ENCODE measurements at regions not wholly inside any gene's neighbourhood (a gene's known extent, or its start where the extent isn't known, plus 50 kb on each side); places are given as distances from the start of the nearest gene placed in this dataset.
A peak's percentile ranks its signal among the peaks of the same experiment; 100 is the strongest.
"Not testable (repeated sequence)": the region's sequence is repeated elsewhere in the genome, so short reads cannot be mapped to it uniquely, and the experiment has no call there.

- no peak for TF ChIP-seq CTCF (IDR thresholded peaks at IDR 0.05)
These were observed 117.5 kb upstream of the ID4 start for GRCh38 chr6:19719691-19720128.

DNA sequence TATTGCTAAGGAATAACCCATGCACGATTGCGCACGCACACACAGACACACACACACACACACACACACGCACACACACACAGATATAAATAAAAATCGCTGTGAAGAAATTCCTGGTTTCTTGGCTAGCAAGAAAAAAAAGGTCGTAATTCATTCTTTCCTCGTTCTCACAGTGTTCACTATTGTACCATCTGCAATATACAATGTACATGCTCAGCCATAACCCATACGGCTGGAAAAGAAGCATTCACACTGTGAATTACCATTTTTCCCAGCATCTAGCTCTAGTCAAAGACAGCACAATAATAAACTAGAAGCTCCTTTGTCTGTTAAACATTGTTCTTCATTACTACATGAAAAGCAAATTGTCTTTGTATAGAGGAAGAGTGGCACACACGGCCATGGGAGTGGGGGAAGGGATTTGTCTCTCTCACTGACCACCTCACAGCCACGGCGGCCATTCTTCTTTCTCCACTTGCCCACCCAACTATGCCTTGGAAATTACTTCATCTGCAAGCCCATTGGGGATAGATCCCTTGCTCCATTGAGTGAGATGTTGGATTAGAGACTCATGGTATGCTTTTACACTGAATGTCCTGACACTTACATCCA, 115.3 kb upstream of the ID4 start:
- Histone ChIP-seq H3K36me3 (no peaks in the 10 kb centered on the region), H3K9me3 (no peaks in the 10 kb centered on the region), H3K27me3 (no peaks in the 10 kb centered on the region), H3K4me3 (no peak overlapping the region), H3K27ac (no peak overlapping the region), H3K4me1 (no peaks in the 10 kb centered on the region)
- intact Hi-C loops (cut with DNase I), result no loop called here
- no peak for TF ChIP-seq CTCF (IDR thresholded peaks at IDR 0.05)
- FAIRE-seq (no peak), DNase-seq (no peak), ATAC-seq (no peak)
- 70 to 88% methylated on average over 11 of the region's 11 CpGs for WGBS, 2 donors

More at GRCh38 chr6:19719691-19720128, 117.5 kb upstream of the ID4 start:
- H3K27me3 ChIP-seq, result no peaks in the 10 kb centered on the region
- 6% methylated on average over 11 of the region's 11 CpGs for WGBS, 2 donors
- peak in 3 of 4 donors; percentile 44 to 61 (median 53) for ATAC-seq
- H3K4me3 ChIP-seq, result no peak overlapping the region
- H3K4me1 ChIP-seq, result no peaks in the 10 kb centered on the region
- FAIRE-seq, result no peak
- intact Hi-C loops (cut with DNase I), result no loop called here
- no peaks in the 10 kb centered on the region for H3K9me3 ChIP-seq
- H3K36me3 ChIP-seq, result no peaks in the 10 kb centered on the region
- peak in 1 of 6 donors; percentile 9 for DNase-seq
- H3K27ac ChIP-seq, result no peak overlapping the region

- H3K9me3 ChIP-seq, result no peaks in the 10 kb centered on the region
- H3K27ac ChIP-seq, result no peak overlapping the region
- ATAC-seq (no peak), FAIRE-seq (no peak), DNase-seq (no peak)
- H3K4me3 ChIP-seq, result no peak overlapping the region
- no peak for TF ChIP-seq CTCF (IDR thresholded peaks at IDR 0.05)
- intact Hi-C loops (cut with DNase I), result no loop called here
- H3K27me3 ChIP-seq, result no peaks in the 10 kb centered on the region
- H3K4me1 ChIP-seq, result no peaks in the 10 kb centered on the region
- no peaks in the 10 kb centered on the region for H3K36me3 ChIP-seq
- WGBS, 2 donors, result 64 to 88% methylated on average over 6 of the region's 6 CpGs
These were observed 114.2 kb upstream of the ID4 start for GRCh38 chr6:19722999-19723398.

GRCh38 chr6:19723545-19723944, 113.6 kb upstream of the ID4 start:
- H3K27me3 ChIP-seq, result no peaks in the 10 kb centered on the region
- no peaks in the 10 kb centered on the region for H3K4me1 ChIP-seq
- no peaks in the 10 kb centered on the region for H3K9me3 ChIP-seq
- no peaks in the 10 kb centered on the region for H3K36me3 ChIP-seq
- H3K4me3 ChIP-seq, result no peak overlapping the region
- no peak for TF ChIP-seq CTCF (IDR thresholded peaks at IDR 0.05)
- DNase-seq (no peak), ATAC-seq (peak in 1 of 4 donors; percentile 16), FAIRE-seq (no peak)
- H3K27ac ChIP-seq, result no peak overlapping the region
- intact Hi-C loops (cut with DNase I), result no loop called here

GRCh38 chr6:19725436-19725835, 111.7 kb upstream of the ID4 start:
- FAIRE-seq; ATAC-seq; intact Hi-C loops (cut with DNase I): not testable (repeated sequence)

More at GRCh38 chr6:19725436-19725835, 111.7 kb upstream of the ID4 start:
- not testable (repeated sequence) for H3K27ac ChIP-seq, H3K4me3 ChIP-seq, H3K4me1 ChIP-seq, H3K27me3 ChIP-seq, H3K36me3 ChIP-seq, DNase-seq, H3K9me3 ChIP-seq
